Endothelial cell of umbilical vein (primary cell): ENCODE measurements at regions not wholly inside any gene's neighbourhood (a gene's known extent, or its start where the extent isn't known, plus 50 kb on each side); places are given as distances from the start of the nearest gene placed in this dataset.

ENCODE experiments used
- BruUV-seq: library from RNA; stranded (reverse); fragments of 400-500 nt; replicated peaks from 2 replicates; lab custom pipeline; 2021; lab: Mats Ljungman, UMichigan
- CTCF ChIA-PET: fragments of 300-600, 350-600 bp; sonication (Branson Sonifier 250); formaldehyde crosslinking; loops from one replicate; lab custom pipeline; 2021; ENCODE audit warnings: antibody characterized with exemption, inconsistent platforms; lab: Charles Lee
- POLR2A ChIA-PET: fragments of 300-600, 350-600 bp; sonication (Branson Sonifier 250); formaldehyde crosslinking; loops from one replicate; lab custom pipeline; 2021; ENCODE audit warnings: antibody characterized with exemption, inconsistent platforms; lab: Charles Lee
- DNase-seq: peaks from one replicate; pipeline ENCODE4 v3.0.0-alpha.2; 2011; ENCODE audit warnings: low read depth, low spot score
- FAIRE-seq: peaks from 2 replicates; lab custom pipeline; 2011; peaks lifted over from hg19 to GRCh38; lab: Jason Lieb, UNC
- H2AFZ ChIP-seq: 2 replicates; pipeline ENCODE4 v1.6.0; 2012; ENCODE audit warnings: low read depth, low read length, control low read depth, inconsistent platforms
- H3K27ac ChIP-seq: 2 replicates; pipeline ENCODE4 v1.5.1; 2011; ENCODE audit warnings: low read depth, mild to moderate bottlenecking, control low read depth, low read length, moderate library complexity; ENCODE audit not compliant: insufficient read depth
- H3K27me3 ChIP-seq, 2 experiments: 2 replicates each; pipeline versions ENCODE4 v1.6.0 to v1.6.1; 2011; ENCODE audit warnings: low read length in 2 of 2, mixed read lengths in 1 of 2; ENCODE audit not compliant: control insufficient read depth in 2 of 2, insufficient read depth in 2 of 2
- H3K36me3 ChIP-seq, 2 experiments: 2 replicates in 1 of 2; 3 replicates in 1 of 2; pipeline ENCODE4 v1.5.1; 2011; ENCODE audit warnings: low read length in 2 of 2, mild to moderate bottlenecking in 1 of 2, moderate library complexity in 1 of 2; ENCODE audit not compliant: control insufficient read depth in 2 of 2, insufficient read depth in 2 of 2; ENCODE audit errors: extremely low read depth in 1 of 2
- H3K4me1 ChIP-seq: 3 replicates; pipeline ENCODE4 v1.5.1; 2011; ENCODE audit warnings: mild to moderate bottlenecking, low read length; ENCODE audit not compliant: control insufficient read depth, insufficient read depth; ENCODE audit errors: extremely low read depth
- H3K4me2 ChIP-seq: 2 replicates; pipeline ENCODE4 v1.6.1; 2011; ENCODE audit warnings: low read length, control low read depth, mixed read lengths; ENCODE audit not compliant: insufficient read depth
- H3K4me3 ChIP-seq, 3 experiments: fragments of 200-600 bp in 1 of 3; sonication (generic), shearing (Covaris generic) in 1 of 3; replicated peaks in 1 of 3; 2 replicates each; pipeline ENCODE4 v1.5.1; 2011 to 2016; ENCODE audit warnings: control low read depth in 3 of 3, low read length in 3 of 3, mild to moderate bottlenecking in 2 of 3, inconsistent platforms in 1 of 3, low read depth in 1 of 3, moderate library complexity in 1 of 3; ENCODE audit not compliant: insufficient read depth in 1 of 3
- H3K79me2 ChIP-seq: 2 replicates; pipeline ENCODE4 v1.6.0; 2012; ENCODE audit warnings: low read length, inconsistent platforms; ENCODE audit not compliant: control insufficient read depth, insufficient read depth
- H3K9ac ChIP-seq: replicated peaks from 2 replicates; pipeline ENCODE3; 2011; ENCODE audit warnings: low read length, control low read depth; ENCODE audit not compliant: insufficient read depth; ENCODE audit errors: extremely low read depth
- H3K9me1 ChIP-seq: replicated peaks from 3 replicates; pipeline ENCODE4 v1.6.0; 2011; ENCODE audit warnings: mild to moderate bottlenecking, low read length; ENCODE audit not compliant: control insufficient read depth, insufficient read depth; ENCODE audit errors: extremely low read depth
- H3K9me3 ChIP-seq: replicated peaks from 2 replicates; pipeline ENCODE4 v1.5.1; 2012; ENCODE audit warnings: low read length, inconsistent platforms; ENCODE audit not compliant: control insufficient read depth, insufficient read depth
- H4K20me1 ChIP-seq: replicated peaks from 2 replicates; pipeline ENCODE3; 2011; ENCODE audit warnings: mild to moderate bottlenecking, low read length; ENCODE audit not compliant: control insufficient read depth, insufficient read depth; ENCODE audit errors: extremely low read depth
- EZH2 ChIP-seq: IDR thresholded peaks from 2 replicates; pipeline ENCODE4 v1.6.1; 2012; ENCODE audit warnings: borderline replicate concordance, low read depth, mild to moderate bottlenecking, moderate library complexity, low read length, inconsistent platforms; ENCODE audit not compliant: severe bottlenecking
- FOS ChIP-seq: IDR thresholded peaks from 2 replicates; pipeline ENCODE4 v1.6.1; 2011; ENCODE audit warnings: mild to moderate bottlenecking, low read length, moderate library complexity, borderline replicate concordance; ENCODE audit not compliant: insufficient read depth
- GATA2 ChIP-seq: IDR thresholded peaks from 2 replicates; pipeline ENCODE4 v1.7.0; 2011; ENCODE audit warnings: low read depth, mild to moderate bottlenecking, moderate library complexity, mixed read lengths, low read length; ENCODE audit not compliant: insufficient read length, insufficient read depth
- JUN ChIP-seq: IDR thresholded peaks from 2 replicates; pipeline ENCODE4 v1.6.1; 2011; ENCODE audit warnings: borderline replicate concordance, low read depth; ENCODE audit not compliant: insufficient read length, insufficient read depth
- MYC ChIP-seq: IDR thresholded peaks from one replicate; pipeline ENCODE4 v1.6.1; 2011; ENCODE audit warnings: mild to moderate bottlenecking, low read depth, low read length
- POLR2A ChIP-seq: IDR thresholded peaks from 2 replicates; pipeline ENCODE4 v1.6.1; 2012; ENCODE audit warnings: low read depth, mild to moderate bottlenecking, control low read depth, low read length
- POLR2AphosphoS5 ChIP-seq: IDR thresholded peaks from 2 replicates; pipeline ENCODE4 v1.6.1; 2012; ENCODE audit warnings: low read depth, mild to moderate bottlenecking, control low read depth, low read length, moderate library complexity; ENCODE audit not compliant: insufficient read depth
- dilution Hi-C: fragments of 300-500 bp; cut with MboI; formaldehyde crosslinking; loops from one replicate; pipeline ENCODE4 v1.15.0; 2019; ENCODE audit warnings: low sequenced_read_pairs; ENCODE audit not compliant: extremely low pct_ligation_motif_present
- intact Hi-C: fragments of 100-400 bp; cut with micrococcal nuclease; formaldehyde crosslinking; loops from one replicate; pipeline ENCODE4 v1.10.0; 2022
- TF ChIP-seq, protein P1 (sequence below): IDR thresholded peaks from 2 replicates; pipeline ENCODE4 v1.6.1; 2011; ENCODE audit not compliant: insufficient read depth, insufficient read length
- TF ChIP-seq, protein P2 (sequence below), 2 donors: IDR thresholded peaks; 1 replicate in 1 of 2; 2 replicates in 1 of 2; pipeline ENCODE4 v1.5.1; 2011; ENCODE audit warnings: low read length in 2 of 2, mild to moderate bottlenecking in 2 of 2, moderate library complexity in 2 of 2, control low read depth in 1 of 2, inconsistent platforms in 1 of 2, low read depth in 1 of 2; ENCODE audit not compliant: insufficient read depth in 1 of 2; ENCODE audit errors: extremely low read depth in 1 of 2

DNA sequence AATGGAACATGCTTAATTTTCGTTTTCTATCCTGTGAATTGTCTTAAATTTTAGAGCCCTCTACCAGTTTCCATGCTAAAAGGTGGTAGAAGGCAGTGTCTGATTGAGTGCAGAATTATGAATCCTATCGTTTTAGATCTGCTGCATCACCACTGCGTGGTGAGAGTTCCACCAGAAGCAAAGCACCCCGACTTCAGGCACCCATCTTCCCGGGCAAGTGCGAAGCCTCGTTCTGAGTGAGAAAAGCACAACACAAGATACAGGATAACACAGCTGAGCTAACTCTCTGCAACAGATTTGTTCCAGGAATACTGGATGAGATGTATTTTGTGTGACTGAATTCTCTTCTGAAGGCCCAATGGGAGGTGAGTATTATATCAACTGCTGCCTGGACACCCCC lies 471.5 kb downstream of the EIPR1 start:
- FAIRE-seq (no peak), DNase-seq (no peak)
- no peak overlapping the region for H3K4me3 ChIP-seq
- H2AFZ ChIP-seq = no peak overlapping the region
- H3K27ac ChIP-seq = no peak overlapping the region
- no peaks in the 10 kb centered on the region for H3K36me3 ChIP-seq
- intact Hi-C loops = no loop called here
- no peaks in the 10 kb centered on the region for H4K20me1 ChIP-seq
- H3K4me1 ChIP-seq = no peaks in the 10 kb centered on the region
- peaks cover 6% of the 10 kb centered on the region for H3K9me3 ChIP-seq
- TF ChIP-seq POLR2A (no peak), JUN (no peak), MYC (no peak), FOS (no peak), EZH2 (no peak), POLR2AphosphoS5 (no peak), GATA2 (no peak)
- TF ChIP-seq, protein P1, sequence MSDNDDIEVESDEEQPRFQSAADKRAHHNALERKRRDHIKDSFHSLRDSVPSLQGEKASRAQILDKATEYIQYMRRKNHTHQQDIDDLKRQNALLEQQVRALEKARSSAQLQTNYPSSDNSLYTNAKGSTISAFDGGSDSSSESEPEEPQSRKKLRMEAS = no peak
- TF ChIP-seq, protein P2, sequence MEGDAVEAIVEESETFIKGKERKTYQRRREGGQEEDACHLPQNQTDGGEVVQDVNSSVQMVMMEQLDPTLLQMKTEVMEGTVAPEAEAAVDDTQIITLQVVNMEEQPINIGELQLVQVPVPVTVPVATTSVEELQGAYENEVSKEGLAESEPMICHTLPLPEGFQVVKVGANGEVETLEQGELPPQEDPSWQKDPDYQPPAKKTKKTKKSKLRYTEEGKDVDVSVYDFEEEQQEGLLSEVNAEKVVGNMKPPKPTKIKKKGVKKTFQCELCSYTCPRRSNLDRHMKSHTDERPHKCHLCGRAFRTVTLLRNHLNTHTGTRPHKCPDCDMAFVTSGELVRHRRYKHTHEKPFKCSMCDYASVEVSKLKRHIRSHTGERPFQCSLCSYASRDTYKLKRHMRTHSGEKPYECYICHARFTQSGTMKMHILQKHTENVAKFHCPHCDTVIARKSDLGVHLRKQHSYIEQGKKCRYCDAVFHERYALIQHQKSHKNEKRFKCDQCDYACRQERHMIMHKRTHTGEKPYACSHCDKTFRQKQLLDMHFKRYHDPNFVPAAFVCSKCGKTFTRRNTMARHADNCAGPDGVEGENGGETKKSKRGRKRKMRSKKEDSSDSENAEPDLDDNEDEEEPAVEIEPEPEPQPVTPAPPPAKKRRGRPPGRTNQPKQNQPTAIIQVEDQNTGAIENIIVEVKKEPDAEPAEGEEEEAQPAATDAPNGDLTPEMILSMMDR (IDR thresholded peaks at IDR 0.05; ENCODE audit: extremely low read depth in 1 of 2, insufficient read depth in 1 of 2, low read depth in 1 of 2, low read length in 2 of 2) = no peak
- dilution Hi-C loops = no loop called here
- H3K79me2 ChIP-seq = no peaks in the 10 kb centered on the region
- no peaks in the 10 kb centered on the region for H3K27me3 ChIP-seq
- H3K9me1 ChIP-seq = no peaks in the 10 kb centered on the region
- BruUV-seq = no TSS peak
- ChIA-PET CTCF (no interaction called here), POLR2A (no interaction called here)
- H3K4me2 ChIP-seq = no peak overlapping the region
- no peak overlapping the region for H3K9ac ChIP-seq
